ENCODE measurements at regions not wholly inside any gene's neighbourhood (a gene's known extent, or its start where the extent isn't known, plus 50 kb on each side); places are given as distances from the start of the nearest gene placed in this dataset.
"Not testable (repeated sequence)": the region's sequence is repeated elsewhere in the genome, so short reads cannot be mapped to it uniquely, and the experiment has no call there.

- H3K27me3 Mint-ChIP-seq, result no peaks in the 10 kb centered on the region
- CTCF ChIA-PET, result no interaction called here
- no peak for DNase-seq
- H3K27ac Mint-ChIP-seq, result no peak overlapping the region
- H3K36me3 Mint-ChIP-seq (ENCODE audit: low read depth), result no peaks in the 10 kb centered on the region
- H3K9me3 Mint-ChIP-seq, result peaks cover 15% of the 10 kb centered on the region
- intact Hi-C loops (cut with micrococcal nuclease), result no loop called here
- no peaks in the 10 kb centered on the region for H3K4me1 Mint-ChIP-seq
- TF ChIP-seq, protein P1, sequence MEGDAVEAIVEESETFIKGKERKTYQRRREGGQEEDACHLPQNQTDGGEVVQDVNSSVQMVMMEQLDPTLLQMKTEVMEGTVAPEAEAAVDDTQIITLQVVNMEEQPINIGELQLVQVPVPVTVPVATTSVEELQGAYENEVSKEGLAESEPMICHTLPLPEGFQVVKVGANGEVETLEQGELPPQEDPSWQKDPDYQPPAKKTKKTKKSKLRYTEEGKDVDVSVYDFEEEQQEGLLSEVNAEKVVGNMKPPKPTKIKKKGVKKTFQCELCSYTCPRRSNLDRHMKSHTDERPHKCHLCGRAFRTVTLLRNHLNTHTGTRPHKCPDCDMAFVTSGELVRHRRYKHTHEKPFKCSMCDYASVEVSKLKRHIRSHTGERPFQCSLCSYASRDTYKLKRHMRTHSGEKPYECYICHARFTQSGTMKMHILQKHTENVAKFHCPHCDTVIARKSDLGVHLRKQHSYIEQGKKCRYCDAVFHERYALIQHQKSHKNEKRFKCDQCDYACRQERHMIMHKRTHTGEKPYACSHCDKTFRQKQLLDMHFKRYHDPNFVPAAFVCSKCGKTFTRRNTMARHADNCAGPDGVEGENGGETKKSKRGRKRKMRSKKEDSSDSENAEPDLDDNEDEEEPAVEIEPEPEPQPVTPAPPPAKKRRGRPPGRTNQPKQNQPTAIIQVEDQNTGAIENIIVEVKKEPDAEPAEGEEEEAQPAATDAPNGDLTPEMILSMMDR (IDR thresholded peaks at IDR 0.05), result no peak
- no peak overlapping the region for H3K4me3 Mint-ChIP-seq
- ATAC-seq (ENCODE audit: low read depth), result no peak
- POLR2A ChIA-PET, result no interaction called here
Measured at GRCh38 chr2:187024739-187025138, 175.8 kb upstream of the ZSWIM2 start.

DNA sequence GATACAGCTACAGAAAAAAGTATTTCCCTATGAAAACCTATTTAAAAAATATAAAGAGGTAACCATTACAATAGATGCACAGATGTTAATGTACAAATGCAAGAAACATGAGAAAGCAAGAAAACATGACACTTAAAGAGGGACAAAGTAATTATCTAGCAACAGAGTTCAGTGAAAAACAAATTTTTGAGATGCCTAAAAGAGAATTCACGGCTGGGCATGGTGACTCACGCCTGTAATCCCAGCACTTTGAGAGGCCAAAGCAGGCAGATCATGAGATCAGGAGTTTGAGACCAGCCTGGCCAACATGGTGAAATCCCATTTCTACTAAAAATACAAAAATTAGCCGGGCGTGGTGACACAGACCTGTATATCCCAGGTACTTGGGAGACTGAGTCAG is 175.0 kb upstream of the ZSWIM2 start:
- H3K27ac Mint-ChIP-seq; H3K27me3 Mint-ChIP-seq; CTCF ChIA-PET; H3K36me3 Mint-ChIP-seq (ENCODE audit: low read depth); H3K4me3 Mint-ChIP-seq; POLR2A ChIA-PET; intact Hi-C loops (cut with micrococcal nuclease); H3K4me1 Mint-ChIP-seq; ATAC-seq (ENCODE audit: low read depth); DNase-seq: not testable (repeated sequence)
- H3K9me3 Mint-ChIP-seq, result peaks cover 15% of the 10 kb centered on the region

GRCh38 chr2:187017438-187017837 is 168.5 kb upstream of the ZSWIM2 start:
- DNase-seq (no peak), ATAC-seq (ENCODE audit: low read depth) (no peak)
- no peak overlapping the region for H3K27ac Mint-ChIP-seq
- intact Hi-C loops (cut with micrococcal nuclease), result no loop called here
- no peaks in the 10 kb centered on the region for H3K27me3 Mint-ChIP-seq
- H3K9me3 Mint-ChIP-seq, result no peaks in the 10 kb centered on the region
- TF ChIP-seq, protein P1 (IDR thresholded peaks at IDR 0.05), result no peak
- H3K4me3 Mint-ChIP-seq, result no peak overlapping the region
- POLR2A ChIA-PET, result no interaction called here
- H3K36me3 Mint-ChIP-seq (ENCODE audit: low read depth), result no peaks in the 10 kb centered on the region
- no peaks in the 10 kb centered on the region for H3K4me1 Mint-ChIP-seq
- CTCF ChIA-PET, result no interaction called here

DNA sequence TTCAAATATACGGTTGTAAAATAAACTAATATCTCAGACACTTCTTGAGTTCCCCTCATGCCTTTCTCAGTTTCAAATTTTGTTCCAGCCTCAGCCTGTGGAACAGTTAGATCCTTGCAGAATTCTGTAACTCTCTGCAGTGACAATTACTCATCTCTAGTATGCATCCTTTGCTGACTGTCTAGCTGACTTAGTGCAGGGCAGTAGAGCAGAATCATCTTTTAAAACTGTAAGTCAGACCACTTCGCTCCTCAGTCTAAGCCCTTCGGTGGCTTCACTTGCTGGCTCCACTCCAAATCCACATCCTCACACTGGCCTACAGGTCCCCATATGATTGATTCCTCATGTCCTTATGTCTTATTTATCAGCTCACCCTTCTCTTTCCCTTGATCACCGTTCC is 164.1 kb upstream of the ZSWIM2 start:
- no peak for DNase-seq
- CTCF ChIA-PET, result no interaction called here
- intact Hi-C loops (cut with micrococcal nuclease), result no loop called here

GRCh38 chr2:187011206-187011832 is 162.3 kb upstream of the ZSWIM2 start:
- ChIA-PET POLR2A (no interaction called here), CTCF (no interaction called here)
- Mint-ChIP-seq H3K36me3 (ENCODE audit: low read depth) (no peaks in the 10 kb centered on the region), H3K27ac (no peak overlapping the region), H3K9me3 (no peaks in the 10 kb centered on the region), H3K4me3 (no peak overlapping the region), H3K27me3 (no peaks in the 10 kb centered on the region), H3K4me1 (no peaks in the 10 kb centered on the region)
- no peak for DNase-seq
- intact Hi-C loops (cut with micrococcal nuclease), result no loop called here
- ATAC-seq (ENCODE audit: low read depth), result no peak
- TF ChIP-seq, protein P1 (IDR thresholded peaks at IDR 0.05), result no peak

More for the DNA sequence above, 164.1 kb upstream of the ZSWIM2 start:
- TF ChIP-seq, protein P1 (IDR thresholded peaks at IDR 0.05), result no peak
- Mint-ChIP-seq H3K4me1 (no peaks in the 10 kb centered on the region), H3K4me3 (no peak overlapping the region), H3K36me3 (ENCODE audit: low read depth) (no peaks in the 10 kb centered on the region), H3K27me3 (no peaks in the 10 kb centered on the region), H3K9me3 (no peaks in the 10 kb centered on the region), H3K27ac (no peak overlapping the region)
- no peak for ATAC-seq (ENCODE audit: low read depth)
- POLR2A ChIA-PET, result no interaction called here
